ENCODE measurements at regions not wholly inside any gene's neighbourhood (a gene's known extent, or its start where the extent isn't known, plus 50 kb on each side); places are given as distances from the start of the nearest gene placed in this dataset.

GRCh38 chr5:2896371-2897275 lies 145.1 kb upstream of the IRX2 start:
- DNase-seq (ENCODE audit: low read depth, low spot score) (no peak), ATAC-seq (no peak)
- H4K20me1 ChIP-seq (ENCODE audit: insufficient read depth), result no peaks in the 10 kb centered on the region
- H3K4me2 ChIP-seq (ENCODE audit: low read length), result no peak overlapping the region
- no peak overlapping the region for H2AFZ ChIP-seq (ENCODE audit: low read depth, low read length, poor library complexity, severe bottlenecking)
- BruUV-seq (replicated peaks), result no TSS peak
- no peaks in the 10 kb centered on the region for H3K9me2 ChIP-seq (ENCODE audit: insufficient read depth)
- no peaks in the 10 kb centered on the region for H3K27me3 ChIP-seq (ENCODE audit: insufficient read depth, low read length)
- peaks cover 9 to 16% of the 10 kb centered on the region in 2 experiments; a peak in 2 of 4 replicates for H3K9me3 ChIP-seq (ENCODE audit: control insufficient read depth in 1 of 2, insufficient read depth in 1 of 2, low read depth in 1 of 2, low read length in 2 of 2)
- no peak overlapping the region for H3K4me3 ChIP-seq (replicated peaks in 1 of 2; ENCODE audit: low read depth in 1 of 2, low read length in 2 of 2)
- CTCF ChIA-PET, result no interaction called here
- RAD21 ChIA-PET (ENCODE audit: low non-redundant PET in 1 of 2, low total read pairs in 2 of 2, uncharacterized antibody in 2 of 2, unreplicated experiment in 2 of 2), result no interaction called here
- H3K79me2 ChIP-seq (ENCODE audit: insufficient read depth, low read length), result no peaks in the 10 kb centered on the region
- no peaks in the 10 kb centered on the region for H3K4me1 ChIP-seq (ENCODE audit: control insufficient read depth in 1 of 2, insufficient read depth in 2 of 2, low read length in 2 of 2)
- intact Hi-C loops (cut with micrococcal nuclease), result no loop called here
- TF ChIP-seq FOSL1 (IDR thresholded peaks at IDR 0.05; ENCODE audit: low read depth) (no peak), MAX (IDR thresholded peaks at IDR 0.05) (no peak)
- no peaks in the 10 kb centered on the region for H3K36me3 ChIP-seq (ENCODE audit: control insufficient read depth in 1 of 2, insufficient read depth in 2 of 2, low read length in 2 of 2)
- H3K27ac ChIP-seq (ENCODE audit: low read depth, low read length), result no peak overlapping the region
- H3K9ac ChIP-seq (ENCODE audit: low read length), result no peak overlapping the region
- POLR2A ChIA-PET, result no interaction called here

GRCh38 chr5:2895876-2896275 lies 144.4 kb upstream of the IRX2 start:
- ChIA-PET RAD21 (ENCODE audit: low non-redundant PET in 1 of 2, low total read pairs in 2 of 2, uncharacterized antibody in 2 of 2, unreplicated experiment in 2 of 2) (no interaction called here), POLR2A (no interaction called here), CTCF (no interaction called here)
- Histone ChIP-seq H3K4me1 (ENCODE audit: control insufficient read depth in 1 of 2, insufficient read depth in 2 of 2, low read length in 2 of 2) (no peaks in the 10 kb centered on the region), H3K36me3 (ENCODE audit: control insufficient read depth in 1 of 2, insufficient read depth in 2 of 2, low read length in 2 of 2) (no peaks in the 10 kb centered on the region), H3K9me3 (ENCODE audit: control insufficient read depth in 1 of 2, insufficient read depth in 1 of 2, low read depth in 1 of 2, low read length in 2 of 2) (peaks cover 9 to 13% of the 10 kb centered on the region in 2 experiments; a peak in 2 of 4 replicates), H3K27ac (ENCODE audit: low read depth, low read length) (no peak overlapping the region), H3K4me2 (ENCODE audit: low read length) (no peak overlapping the region), H3K9ac (ENCODE audit: low read length) (no peak overlapping the region), H3K9me2 (ENCODE audit: insufficient read depth) (no peaks in the 10 kb centered on the region), H3K27me3 (ENCODE audit: insufficient read depth, low read length) (no peaks in the 10 kb centered on the region), H4K20me1 (ENCODE audit: insufficient read depth) (no peaks in the 10 kb centered on the region), H3K79me2 (ENCODE audit: insufficient read depth, low read length) (no peaks in the 10 kb centered on the region), H2AFZ (ENCODE audit: low read depth, low read length, poor library complexity, severe bottlenecking) (no peak overlapping the region), H3K4me3 (replicated peaks in 1 of 2; ENCODE audit: low read depth in 1 of 2, low read length in 2 of 2) (no peak overlapping the region)
- DNase-seq (ENCODE audit: low read depth, low spot score), result no peak
- no TSS peak for BruUV-seq (replicated peaks)
- intact Hi-C loops (cut with micrococcal nuclease), result no loop called here
- ATAC-seq, result no peak
- TF ChIP-seq FOSL1 (IDR thresholded peaks at IDR 0.05; ENCODE audit: low read depth), result no peak
- TF ChIP-seq SIN3A (IDR thresholded peaks at IDR 0.05; ENCODE audit: low read depth), result no peak
- TF ChIP-seq POLR2AphosphoS5 (IDR thresholded peaks at IDR 0.05; ENCODE audit: low read depth, low read length), result no peak
